Liver (tissue), 8 donors: ENCODE measurements at regions not wholly inside any gene's neighbourhood (a gene's known extent, or its start where the extent isn't known, plus 50 kb on each side); places are given as distances from the start of the nearest gene placed in this dataset.

Experiments
- DNase-seq: peaks from one replicate; pipeline ENCODE4 v3.0.0-alpha.2; 2017; ENCODE audit warnings: low spot score
- H3K27ac ChIP-seq, 2 donors: one replicate each; pipeline ENCODE4 v1.7.0; 2013; ENCODE audit warnings: inconsistent platforms in 2 of 2, low read length in 2 of 2, control low read depth in 1 of 2, low read depth in 1 of 2, mild to moderate bottlenecking in 1 of 2
- H3K27me3 ChIP-seq, 4 donors: one replicate each; pipeline versions ENCODE4 v1.6.1 to v1.7.0; 2013; ENCODE audit warnings: low read length in 3 of 4, inconsistent platforms in 1 of 4, mild to moderate bottlenecking in 1 of 4, moderate library complexity in 1 of 4; ENCODE audit not compliant: control insufficient read depth in 4 of 4, insufficient read depth in 4 of 4
- H3K36me3 ChIP-seq, 4 donors: one replicate each; pipeline versions ENCODE4 v1.6.1 to v1.7.0; 2013; ENCODE audit warnings: low read length in 3 of 4, mild to moderate bottlenecking in 3 of 4, low read depth in 1 of 4, moderate library complexity in 1 of 4; ENCODE audit not compliant: control insufficient read depth in 4 of 4, insufficient read depth in 3 of 4
- H3K4me1 ChIP-seq, 4 donors: one replicate each; pipeline versions ENCODE4 v1.6.1 to v1.7.0; 2013; ENCODE audit warnings: low read length in 3 of 4, mild to moderate bottlenecking in 3 of 4, moderate library complexity in 1 of 4; ENCODE audit not compliant: control insufficient read depth in 4 of 4, insufficient read depth in 4 of 4
- H3K4me3 ChIP-seq, 3 donors: one replicate each; pipeline versions ENCODE4 v1.6.1 to v1.7.0; 2013; ENCODE audit warnings: low read length in 3 of 3, control low read depth in 1 of 3, low read depth in 1 of 3, mild to moderate bottlenecking in 1 of 3
- H3K9ac ChIP-seq, 2 donors: one replicate each; pipeline ENCODE4 v1.7.0; 2013; ENCODE audit warnings: low read length in 2 of 2, mild to moderate bottlenecking in 2 of 2, moderate library complexity in 2 of 2, control low read depth in 1 of 2, low read depth in 1 of 2
- H3K9me3 ChIP-seq, 4 donors: one replicate each; pipeline versions ENCODE4 v1.6.1 to v1.7.0; 2013; ENCODE audit warnings: low read length in 3 of 4; ENCODE audit not compliant: control insufficient read depth in 4 of 4
- EGR1 ChIP-seq, 2 donors: IDR thresholded peaks; 2 replicates each; pipeline ENCODE4 v1.6.1; 2016 to 2018; ENCODE audit warnings: antibody characterized with exemption in 2 of 2, low read depth in 2 of 2
- FOXA1 ChIP-seq: IDR thresholded peaks from 2 replicates; pipeline ENCODE4 v1.6.1; 2016; ENCODE audit warnings: antibody characterized with exemption
- FOXA2 ChIP-seq: IDR thresholded peaks from 2 replicates; pipeline ENCODE4 v1.6.1; 2016; ENCODE audit warnings: antibody characterized with exemption
- HNF4A ChIP-seq, 2 donors: conservative IDR thresholded peaks; 2 replicates each; pipeline ENCODE4 v1.6.1; 2016; ENCODE audit warnings: antibody characterized with exemption in 2 of 2, mild to moderate bottlenecking in 2 of 2
- HNF4G ChIP-seq: IDR thresholded peaks from 2 replicates; pipeline ENCODE4 v1.6.1; 2016; ENCODE audit warnings: antibody characterized with exemption
- JUND ChIP-seq, 2 donors: IDR thresholded peaks; 2 replicates each; pipeline ENCODE4 v1.6.1; 2016; ENCODE audit warnings: antibody characterized with exemption in 2 of 2
- NR2F2 ChIP-seq: IDR thresholded peaks from 2 replicates; pipeline ENCODE4 v1.6.1; 2016; ENCODE audit warnings: antibody characterized with exemption
- RAD21 ChIP-seq, 2 donors: IDR thresholded peaks; 2 replicates each; pipeline ENCODE4 v1.6.1; 2016; ENCODE audit warnings: antibody characterized with exemption in 2 of 2, mild to moderate bottlenecking in 2 of 2
- RXRA ChIP-seq, 2 donors: IDR thresholded peaks; 2 replicates each; pipeline ENCODE4 v1.6.1; 2017 to 2018; ENCODE audit warnings: antibody characterized with exemption in 2 of 2, mild to moderate bottlenecking in 1 of 2
- SP1 ChIP-seq: IDR thresholded peaks from 2 replicates; pipeline ENCODE4 v1.6.1; 2018; ENCODE audit warnings: antibody characterized with exemption, mild to moderate bottlenecking
- TAF1 ChIP-seq: conservative IDR thresholded peaks from 2 replicates; pipeline ENCODE4 v1.6.1; 2016; ENCODE audit warnings: antibody characterized with exemption, mild to moderate bottlenecking
- YY1 ChIP-seq: IDR thresholded peaks from 2 replicates; pipeline ENCODE4 v1.6.1; 2016; ENCODE audit warnings: antibody characterized with exemption, mild to moderate bottlenecking
- WGBS: extraction: QIAGEN DNeasy Blood & Tissue Kit; methylation state at CpG from one replicate; pipeline ENCODE4 v1.1.7; 2013; 5-methylcytosine and 5-hydroxymethylcytosine counted together
- TF ChIP-seq, protein P1 (sequence below): IDR thresholded peaks from 2 replicates; pipeline ENCODE4 v1.6.1; 2016; ENCODE audit warnings: antibody characterized with exemption, mild to moderate bottlenecking
- TF ChIP-seq, protein P2 (sequence below): IDR thresholded peaks from 2 replicates; pipeline ENCODE4 v1.6.1; 2016; ENCODE audit warnings: antibody characterized with exemption
- TF ChIP-seq, protein P3 (sequence below): fragments of 150-350 bp; IDR thresholded peaks from 2 replicates; pipeline ENCODE4 v1.5.1; 2017; ENCODE audit warnings: improper control_type of control experiment, low read depth, low read length; ENCODE audit not compliant: missing input control
- TF ChIP-seq, protein P4 (sequence below): IDR thresholded peaks from 2 replicates; pipeline ENCODE4 v1.6.1; 2016; ENCODE audit warnings: antibody characterized with exemption
- TF ChIP-seq, protein P5 (sequence below): IDR thresholded peaks from 2 replicates; pipeline ENCODE4 v1.6.1; 2016; ENCODE audit warnings: antibody characterized with exemption
- donor health status: healthy.
- donor health status: healthy.
- donor health status: healthy.
- donor health status: healthy.
- donor health status: healthy.

DNA sequence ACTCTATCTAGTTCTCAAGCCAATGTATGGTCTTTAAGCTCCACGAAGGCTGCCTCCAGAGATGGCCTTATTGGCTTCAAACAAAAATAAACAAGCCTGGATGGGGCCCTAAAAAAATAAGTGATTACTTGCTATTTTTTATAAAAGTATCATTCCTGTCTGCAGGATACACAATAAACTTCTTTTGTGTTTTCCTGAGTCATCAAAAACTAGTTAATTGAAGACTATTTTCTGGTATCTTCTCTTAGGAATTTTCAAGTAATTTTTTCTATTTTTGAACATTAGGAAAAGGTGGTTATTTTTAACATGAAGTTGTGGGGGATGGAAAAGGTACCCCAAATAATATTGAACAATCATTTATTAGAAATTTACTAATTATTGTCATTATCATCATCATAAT, 213.1 kb upstream of the DYNLRB2 start:
- Histone ChIP-seq H3K9ac (no peak overlapping the region), H3K4me3 (no peak overlapping the region), H3K27me3 (peaks cover 0 to 4% (median 0%) of the 10 kb centered on the region in 4 donors), H3K4me1 (no peaks in the 10 kb centered on the region), H3K36me3 (no peaks in the 10 kb centered on the region), H3K9me3 (no peaks in the 10 kb centered on the region), H3K27ac (no peak overlapping the region)
- WGBS = 68% methylated on average over 1 of the region's 1 CpG
- TF ChIP-seq JUND (IDR thresholded peaks at IDR 0.05) (no peak), FOXA2 (no peak), YY1 (no peak), HNF4A (conservative IDR thresholded peaks at IDR 0.05) (no peak), FOXA1 (no peak), RXRA (IDR thresholded peaks at IDR 0.05) (no peak), SP1 (no peak), NR2F2 (no peak), EGR1 (IDR thresholded peaks at IDR 0.05; ENCODE audit: low read depth in 2 of 2) (no peak), RAD21 (IDR thresholded peaks at IDR 0.05) (no peak), TAF1 (no peak)
- TF ChIP-seq, protein P1, sequence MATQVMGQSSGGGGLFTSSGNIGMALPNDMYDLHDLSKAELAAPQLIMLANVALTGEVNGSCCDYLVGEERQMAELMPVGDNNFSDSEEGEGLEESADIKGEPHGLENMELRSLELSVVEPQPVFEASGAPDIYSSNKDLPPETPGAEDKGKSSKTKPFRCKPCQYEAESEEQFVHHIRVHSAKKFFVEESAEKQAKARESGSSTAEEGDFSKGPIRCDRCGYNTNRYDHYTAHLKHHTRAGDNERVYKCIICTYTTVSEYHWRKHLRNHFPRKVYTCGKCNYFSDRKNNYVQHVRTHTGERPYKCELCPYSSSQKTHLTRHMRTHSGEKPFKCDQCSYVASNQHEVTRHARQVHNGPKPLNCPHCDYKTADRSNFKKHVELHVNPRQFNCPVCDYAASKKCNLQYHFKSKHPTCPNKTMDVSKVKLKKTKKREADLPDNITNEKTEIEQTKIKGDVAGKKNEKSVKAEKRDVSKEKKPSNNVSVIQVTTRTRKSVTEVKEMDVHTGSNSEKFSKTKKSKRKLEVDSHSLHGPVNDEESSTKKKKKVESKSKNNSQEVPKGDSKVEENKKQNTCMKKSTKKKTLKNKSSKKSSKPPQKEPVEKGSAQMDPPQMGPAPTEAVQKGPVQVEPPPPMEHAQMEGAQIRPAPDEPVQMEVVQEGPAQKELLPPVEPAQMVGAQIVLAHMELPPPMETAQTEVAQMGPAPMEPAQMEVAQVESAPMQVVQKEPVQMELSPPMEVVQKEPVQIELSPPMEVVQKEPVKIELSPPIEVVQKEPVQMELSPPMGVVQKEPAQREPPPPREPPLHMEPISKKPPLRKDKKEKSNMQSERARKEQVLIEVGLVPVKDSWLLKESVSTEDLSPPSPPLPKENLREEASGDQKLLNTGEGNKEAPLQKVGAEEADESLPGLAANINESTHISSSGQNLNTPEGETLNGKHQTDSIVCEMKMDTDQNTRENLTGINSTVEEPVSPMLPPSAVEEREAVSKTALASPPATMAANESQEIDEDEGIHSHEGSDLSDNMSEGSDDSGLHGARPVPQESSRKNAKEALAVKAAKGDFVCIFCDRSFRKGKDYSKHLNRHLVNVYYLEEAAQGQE = no peak
- TF ChIP-seq, protein P2, sequence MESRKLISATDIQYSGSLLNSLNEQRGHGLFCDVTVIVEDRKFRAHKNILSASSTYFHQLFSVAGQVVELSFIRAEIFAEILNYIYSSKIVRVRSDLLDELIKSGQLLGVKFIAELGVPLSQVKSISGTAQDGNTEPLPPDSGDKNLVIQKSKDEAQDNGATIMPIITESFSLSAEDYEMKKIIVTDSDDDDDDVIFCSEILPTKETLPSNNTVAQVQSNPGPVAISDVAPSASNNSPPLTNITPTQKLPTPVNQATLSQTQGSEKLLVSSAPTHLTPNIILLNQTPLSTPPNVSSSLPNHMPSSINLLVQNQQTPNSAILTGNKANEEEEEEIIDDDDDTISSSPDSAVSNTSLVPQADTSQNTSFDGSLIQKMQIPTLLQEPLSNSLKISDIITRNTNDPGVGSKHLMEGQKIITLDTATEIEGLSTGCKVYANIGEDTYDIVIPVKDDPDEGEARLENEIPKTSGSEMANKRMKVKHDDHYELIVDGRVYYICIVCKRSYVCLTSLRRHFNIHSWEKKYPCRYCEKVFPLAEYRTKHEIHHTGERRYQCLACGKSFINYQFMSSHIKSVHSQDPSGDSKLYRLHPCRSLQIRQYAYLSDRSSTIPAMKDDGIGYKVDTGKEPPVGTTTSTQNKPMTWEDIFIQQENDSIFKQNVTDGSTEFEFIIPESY = no peak
- TF ChIP-seq, protein P3, sequence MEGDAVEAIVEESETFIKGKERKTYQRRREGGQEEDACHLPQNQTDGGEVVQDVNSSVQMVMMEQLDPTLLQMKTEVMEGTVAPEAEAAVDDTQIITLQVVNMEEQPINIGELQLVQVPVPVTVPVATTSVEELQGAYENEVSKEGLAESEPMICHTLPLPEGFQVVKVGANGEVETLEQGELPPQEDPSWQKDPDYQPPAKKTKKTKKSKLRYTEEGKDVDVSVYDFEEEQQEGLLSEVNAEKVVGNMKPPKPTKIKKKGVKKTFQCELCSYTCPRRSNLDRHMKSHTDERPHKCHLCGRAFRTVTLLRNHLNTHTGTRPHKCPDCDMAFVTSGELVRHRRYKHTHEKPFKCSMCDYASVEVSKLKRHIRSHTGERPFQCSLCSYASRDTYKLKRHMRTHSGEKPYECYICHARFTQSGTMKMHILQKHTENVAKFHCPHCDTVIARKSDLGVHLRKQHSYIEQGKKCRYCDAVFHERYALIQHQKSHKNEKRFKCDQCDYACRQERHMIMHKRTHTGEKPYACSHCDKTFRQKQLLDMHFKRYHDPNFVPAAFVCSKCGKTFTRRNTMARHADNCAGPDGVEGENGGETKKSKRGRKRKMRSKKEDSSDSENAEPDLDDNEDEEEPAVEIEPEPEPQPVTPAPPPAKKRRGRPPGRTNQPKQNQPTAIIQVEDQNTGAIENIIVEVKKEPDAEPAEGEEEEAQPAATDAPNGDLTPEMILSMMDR = no peak
- TF ChIP-seq, protein P4, sequence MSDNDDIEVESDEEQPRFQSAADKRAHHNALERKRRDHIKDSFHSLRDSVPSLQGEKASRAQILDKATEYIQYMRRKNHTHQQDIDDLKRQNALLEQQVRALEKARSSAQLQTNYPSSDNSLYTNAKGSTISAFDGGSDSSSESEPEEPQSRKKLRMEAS = no peak
- DNase-seq = no peak

DNA sequence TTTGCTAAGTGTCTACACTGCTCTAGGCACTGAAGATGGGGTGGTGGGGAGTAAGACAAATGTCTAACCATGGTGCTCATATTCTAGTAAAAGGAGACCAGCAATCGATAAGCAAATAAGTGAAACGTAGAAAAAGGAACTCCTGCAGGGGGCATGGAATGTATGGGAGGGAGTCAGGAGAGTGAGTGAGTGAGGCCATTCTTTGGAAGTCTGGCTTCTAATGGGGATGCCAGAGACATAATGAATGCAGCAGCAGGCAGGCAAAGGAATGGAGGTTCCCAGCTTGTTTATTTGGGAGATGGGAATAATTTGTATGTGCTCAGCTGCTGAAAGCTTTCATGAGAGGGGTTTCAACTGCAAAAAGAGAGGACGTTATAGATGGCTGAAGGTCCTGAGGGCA, 216.4 kb upstream of the DYNLRB2 start:
- no peaks in the 10 kb centered on the region for H3K9me3 ChIP-seq
- H3K4me3 ChIP-seq = no peak overlapping the region
- H3K4me1 ChIP-seq = no peaks in the 10 kb centered on the region
- no peak overlapping the region for H3K27ac ChIP-seq
- no peak overlapping the region for H3K9ac ChIP-seq
- peaks cover 0 to 4% (median 0%) of the 10 kb centered on the region in 4 donors for H3K27me3 ChIP-seq
- no peaks in the 10 kb centered on the region for H3K36me3 ChIP-seq
- 74% methylated on average over 3 of the region's 3 CpGs for WGBS
- TF ChIP-seq HNF4G = no peak
- no peak for TF ChIP-seq TAF1
- no peak for TF ChIP-seq RXRA (IDR thresholded peaks at IDR 0.05)
- no peak for TF ChIP-seq RAD21 (IDR thresholded peaks at IDR 0.05)
- no peak for TF ChIP-seq YY1
- TF ChIP-seq, protein P1 = no peak
- no peak for TF ChIP-seq SP1
- TF ChIP-seq, protein P3 = no peak
- TF ChIP-seq, protein P5, sequence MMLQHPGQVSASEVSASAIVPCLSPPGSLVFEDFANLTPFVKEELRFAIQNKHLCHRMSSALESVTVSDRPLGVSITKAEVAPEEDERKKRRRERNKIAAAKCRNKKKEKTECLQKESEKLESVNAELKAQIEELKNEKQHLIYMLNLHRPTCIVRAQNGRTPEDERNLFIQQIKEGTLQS = no peak
- no peak for TF ChIP-seq JUND (IDR thresholded peaks at IDR 0.05)
- TF ChIP-seq FOXA1 = no peak
- DNase-seq = no peak
